Left lobe of liver (tissue), 2 donors: ENCODE measurements at regions not wholly inside any gene's neighbourhood (a gene's known extent, or its start where the extent isn't known, plus 50 kb on each side); places are given as distances from the start of the nearest gene placed in this dataset.

Experiments used
- ATAC-seq: fragments of 200-7000 bp; cut with Tn5 transposase; one replicate; pipeline ENCODE4 v1.9.1; 2020; ENCODE audit warnings: mild to moderate bottlenecking, moderate library complexity
- DNase-seq: peaks from one replicate; pipeline ENCODE4 v3.0.0-alpha.2; 2020; ENCODE audit warnings: low spot score
- donor health status: DM: no; HTN: no; CAD: no; lungs with moderate emphysema.
- donor health status: DM: no; HTN: yes; CAD: no.

GRCh38 chrX:19172741-19173140 is 50.5 kb upstream of the ADGRG2 start:
- no peak for ATAC-seq
- no peak for DNase-seq

- DNase-seq (no peak), ATAC-seq (no peak)
These were observed 52.2 kb upstream of the ADGRG2 start for GRCh38 chrX:19174401-19175025.

- DNase-seq, result no peak
- ATAC-seq, result no peak
These were observed 54.8 kb upstream of the ADGRG2 start for GRCh38 chrX:19176901-19177630.

GRCh38 chrX:19177721-19178120 is 55.5 kb upstream of the ADGRG2 start:
- no peak for DNase-seq
- ATAC-seq, result no peak

- no peak for DNase-seq
- no peak for ATAC-seq
These were observed 56.1 kb upstream of the ADGRG2 start for GRCh38 chrX:19178402-19178801.

GRCh38 chrX:19179389-19179788 is 57.1 kb upstream of the ADGRG2 start:
- no peak for ATAC-seq
- DNase-seq, result no peak

GRCh38 chrX:19181345-19181744 is 59.1 kb upstream of the ADGRG2 start:
- ATAC-seq (no peak), DNase-seq (no peak)

GRCh38 chrX:19182785-19183184 is 60.5 kb upstream of the ADGRG2 start:
- ATAC-seq (no peak), DNase-seq (no peak)

- DNase-seq, result no peak
- ATAC-seq, result no peak
These were observed 61.7 kb upstream of the ADGRG2 start for GRCh38 chrX:19183761-19184477.

- no peak for DNase-seq
- no peak for ATAC-seq
These were observed 66.3 kb upstream of the ADGRG2 start for GRCh38 chrX:19188566-19188965.

GRCh38 chrX:19190902-19191301 is 68.6 kb upstream of the ADGRG2 start:
- no peak for ATAC-seq

GRCh38 chrX:19193565-19193964 is 71.3 kb upstream of the ADGRG2 start:
- ATAC-seq (no peak), DNase-seq (no peak)

More at GRCh38 chrX:19190902-19191301, 68.6 kb upstream of the ADGRG2 start:
- no peak for DNase-seq

- no peak for DNase-seq
- ATAC-seq, result peak; percentile 50
These were observed 72.3 kb upstream of the ADGRG2 start for GRCh38 chrX:19194285-19195242.

- ATAC-seq, result no peak
- DNase-seq, result no peak
These were observed 73.0 kb upstream of the ADGRG2 start for GRCh38 chrX:19195243-19195610.

- ATAC-seq, result no peak
- no peak for DNase-seq
These were observed 76.2 kb upstream of the ADGRG2 start for GRCh38 chrX:19198473-19198872.

- DNase-seq (no peak), ATAC-seq (peak; percentile 29)
These were observed 79.9 kb upstream of the ADGRG2 start for GRCh38 chrX:19202171-19202570.

- DNase-seq (no peak), ATAC-seq (no peak)
These were observed 82.4 kb upstream of the ADGRG2 start for GRCh38 chrX:19204636-19205035.

- DNase-seq (no peak), ATAC-seq (no peak)
These were observed 89.8 kb upstream of the ADGRG2 start for GRCh38 chrX:19212037-19212436.

- no peak for DNase-seq
- no peak for ATAC-seq
These were observed 91.4 kb upstream of the ADGRG2 start for GRCh38 chrX:19213610-19214152.

GRCh38 chrX:19214311-19214710 is 92.0 kb upstream of the ADGRG2 start:
- DNase-seq, result no peak
- no peak for ATAC-seq

- DNase-seq, result no peak
- ATAC-seq, result no peak
These were observed 103.6 kb upstream of the ADGRG2 start for GRCh38 chrX:19225909-19226308.
